Thoracic aorta (tissue), 2 donors: ENCODE measurements at regions not wholly inside any gene's neighbourhood (a gene's known extent, or its start where the extent isn't known, plus 50 kb on each side); places are given as distances from the start of the nearest gene placed in this dataset.

ENCODE experiments used
- ATAC-seq: fragments of 150-250 bp; one replicate; pipeline ENCODE4 v1.8.0; 2017; ENCODE audit warnings: low read depth; ENCODE audit not compliant: insufficient number of reproducible peaks, low FRiP score
- DNase-seq: peaks from one replicate; pipeline ENCODE4 v3.0.0-alpha.2; 2020; ENCODE audit warnings: low spot score
- H3K27ac ChIP-seq, 2 donors: fragments of 200-600 bp; sonication (generic); 1 replicate in 1 of 2; 2 replicates in 1 of 2; pipeline ENCODE4 v1.5.1; 2016; ENCODE audit warnings: mild to moderate bottlenecking in 2 of 2, moderate library complexity in 2 of 2
- H3K27me3 ChIP-seq: fragments of 200-600 bp; sonication (generic); replicated peaks from 2 replicates; pipeline ENCODE4 v1.6.0; 2016; ENCODE audit warnings: mild to moderate bottlenecking; ENCODE audit not compliant: insufficient read depth
- H3K36me3 ChIP-seq: fragments of 200-600 bp; sonication (generic); one replicate; pipeline ENCODE4 v1.5.1; 2016
- H3K4me1 ChIP-seq, 2 donors: fragments of 200-600 bp; sonication (generic); 1 replicate in 1 of 2; 2 replicates in 1 of 2; pipeline versions ENCODE4 v1.5.1 to v1.6.0; 2016; ENCODE audit warnings: low read depth in 2 of 2, mild to moderate bottlenecking in 1 of 2; ENCODE audit not compliant: control insufficient read depth in 1 of 2
- H3K4me3 ChIP-seq: fragments of 200-600 bp; sonication (generic); 2 replicates; pipeline ENCODE4 v1.5.1; 2016; ENCODE audit warnings: mild to moderate bottlenecking
- H3K9me3 ChIP-seq: fragments of 200-600 bp; sonication (generic); 2 replicates; pipeline ENCODE4 v1.5.1; 2016
- CTCF ChIP-seq: fragments of 200-600 bp; sonication (generic); IDR thresholded peaks from one replicate; pipeline ENCODE4 v1.5.1; 2019; ENCODE audit warnings: antibody characterized with exemption

- TF ChIP-seq CTCF: no peak
- H3K4me1 ChIP-seq: peaks cover 38 to 39% of the 10 kb centered on the region in 2 donors
- no peaks in the 10 kb centered on the region for H3K27me3 ChIP-seq
- H3K9me3 ChIP-seq: no peaks in the 10 kb centered on the region
- H3K27ac ChIP-seq: peak overlapping the region; percentile 87 to 97
- no peaks in the 10 kb centered on the region for H3K36me3 ChIP-seq
- ATAC-seq: no peak
- DNase-seq: no peak
- H3K4me3 ChIP-seq: peak overlapping the region; percentile 35
Observed at GRCh38 chr14:76920331-76921087, 94.3 kb downstream of the LRRC74A start.

GRCh38 chr14:76919431-76920330 is 93.5 kb downstream of the LRRC74A start:
- Histone ChIP-seq H3K4me3 (peak overlapping the region; percentile 35), H3K27me3 (no peaks in the 10 kb centered on the region), H3K36me3 (no peaks in the 10 kb centered on the region), H3K4me1 (peaks cover 38 to 39% of the 10 kb centered on the region in 2 donors), H3K27ac (peak overlapping the region; percentile 87 to 97), H3K9me3 (no peaks in the 10 kb centered on the region)
- TF ChIP-seq CTCF: no peak
- DNase-seq (peak; percentile 24), ATAC-seq (peak; percentile 4)
